ENCODE measurements at regions not wholly inside any gene's neighbourhood (a gene's known extent, or its start where the extent isn't known, plus 50 kb on each side); places are given as distances from the start of the nearest gene placed in this dataset.

GRCh38 chr6:71478834-71479541 lies 190.4 kb downstream of the OGFRL1 start:
- TF ChIP-seq CTCF (tag by site-specific recombination; IDR thresholded peaks at IDR 0.05) (no peak), RBAK (tag by site-specific recombination; IDR thresholded peaks at IDR 0.05) (no peak), ZNF692 (tag by site-specific recombination; IDR thresholded peaks at IDR 0.05) (no peak), TRIM28 (IDR thresholded peaks at IDR 0.05; ENCODE audit: borderline replicate concordance, low read length) (no peak), ZFP3 (tag by site-specific recombination; IDR thresholded peaks at IDR 0.05; ENCODE audit: low read depth) (no peak), ZBTB20 (tag by site-specific recombination; IDR thresholded peaks at IDR 0.05) (no peak), ZNF558 (tag by site-specific recombination; IDR thresholded peaks at IDR 0.05) (no peak), ZBTB49 (tag by site-specific recombination; IDR thresholded peaks at IDR 0.05; ENCODE audit: low read depth) (no peak), SCRT2 (tag by site-specific recombination; IDR thresholded peaks at IDR 0.05) (no peak)
- TF ChIP-seq, protein P1, sequence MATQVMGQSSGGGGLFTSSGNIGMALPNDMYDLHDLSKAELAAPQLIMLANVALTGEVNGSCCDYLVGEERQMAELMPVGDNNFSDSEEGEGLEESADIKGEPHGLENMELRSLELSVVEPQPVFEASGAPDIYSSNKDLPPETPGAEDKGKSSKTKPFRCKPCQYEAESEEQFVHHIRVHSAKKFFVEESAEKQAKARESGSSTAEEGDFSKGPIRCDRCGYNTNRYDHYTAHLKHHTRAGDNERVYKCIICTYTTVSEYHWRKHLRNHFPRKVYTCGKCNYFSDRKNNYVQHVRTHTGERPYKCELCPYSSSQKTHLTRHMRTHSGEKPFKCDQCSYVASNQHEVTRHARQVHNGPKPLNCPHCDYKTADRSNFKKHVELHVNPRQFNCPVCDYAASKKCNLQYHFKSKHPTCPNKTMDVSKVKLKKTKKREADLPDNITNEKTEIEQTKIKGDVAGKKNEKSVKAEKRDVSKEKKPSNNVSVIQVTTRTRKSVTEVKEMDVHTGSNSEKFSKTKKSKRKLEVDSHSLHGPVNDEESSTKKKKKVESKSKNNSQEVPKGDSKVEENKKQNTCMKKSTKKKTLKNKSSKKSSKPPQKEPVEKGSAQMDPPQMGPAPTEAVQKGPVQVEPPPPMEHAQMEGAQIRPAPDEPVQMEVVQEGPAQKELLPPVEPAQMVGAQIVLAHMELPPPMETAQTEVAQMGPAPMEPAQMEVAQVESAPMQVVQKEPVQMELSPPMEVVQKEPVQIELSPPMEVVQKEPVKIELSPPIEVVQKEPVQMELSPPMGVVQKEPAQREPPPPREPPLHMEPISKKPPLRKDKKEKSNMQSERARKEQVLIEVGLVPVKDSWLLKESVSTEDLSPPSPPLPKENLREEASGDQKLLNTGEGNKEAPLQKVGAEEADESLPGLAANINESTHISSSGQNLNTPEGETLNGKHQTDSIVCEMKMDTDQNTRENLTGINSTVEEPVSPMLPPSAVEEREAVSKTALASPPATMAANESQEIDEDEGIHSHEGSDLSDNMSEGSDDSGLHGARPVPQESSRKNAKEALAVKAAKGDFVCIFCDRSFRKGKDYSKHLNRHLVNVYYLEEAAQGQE (tag by site-specific recombination; IDR thresholded peaks at IDR 0.05) = no peak
